Spinal cord (tissue), 9 donors: ENCODE measurements at regions not wholly inside any gene's neighbourhood (a gene's known extent, or its start where the extent isn't known, plus 50 kb on each side); places are given as distances from the start of the nearest gene placed in this dataset.

ENCODE experiments used
- DNase-seq, 6 donors: peaks; one replicate each; pipeline versions ENCODE4 v3.0.0 to v3.0.0-alpha.2; 2013 to 2015; ENCODE audit warnings: low spot score in 6 of 6, low read depth in 4 of 6
- H3K27ac ChIP-seq: one replicate; pipeline ENCODE4 v1.5.1; 2013; ENCODE audit warnings: low read depth, low read length, control low read depth
- H3K27me3 ChIP-seq: one replicate; pipeline ENCODE4 v1.6.1; 2013; ENCODE audit warnings: low read length; ENCODE audit not compliant: control insufficient read depth, insufficient read depth
- H3K36me3 ChIP-seq: one replicate; pipeline ENCODE4 v1.6.1; 2013; ENCODE audit warnings: low read length; ENCODE audit not compliant: control insufficient read depth, insufficient read depth
- H3K4me1 ChIP-seq: one replicate; pipeline ENCODE4 v1.6.1; 2013; ENCODE audit warnings: low read length; ENCODE audit not compliant: control insufficient read depth, insufficient read depth
- H3K4me3 ChIP-seq: one replicate; pipeline ENCODE4 v1.5.1; 2013; ENCODE audit warnings: low read depth, low read length, control low read depth
- H3K9me3 ChIP-seq: one replicate; pipeline ENCODE4 v1.6.1; 2013; ENCODE audit warnings: low read length; ENCODE audit not compliant: control insufficient read depth, insufficient read depth
- WGBS: methylation state at CpG from one replicate; pipeline ENCODE4 v1.1.5; 2013; ENCODE audit warnings: missing lambda C conversion rate; ENCODE audit not compliant: insufficient coverage; 5-methylcytosine and 5-hydroxymethylcytosine counted together
- donor health status: healthy.

GRCh38 chr15:61623746-61624145 is 394.6 kb upstream of the RORA start:
- no peaks in the 10 kb centered on the region for H3K9me3 ChIP-seq
- no peaks in the 10 kb centered on the region for H3K36me3 ChIP-seq
- DNase-seq = no peak
- no peak overlapping the region for H3K4me3 ChIP-seq
- H3K4me1 ChIP-seq = peaks cover 3% of the 10 kb centered on the region
- no peak overlapping the region for H3K27ac ChIP-seq
- no peaks in the 10 kb centered on the region for H3K27me3 ChIP-seq
- WGBS = 89% methylated on average over 9 of the region's 15 CpGs

- WGBS = no CpG with 5 or more reads among the region's 2 CpGs
- no peaks in the 10 kb centered on the region for H3K36me3 ChIP-seq
- DNase-seq = no peak
- H3K27me3 ChIP-seq = no peaks in the 10 kb centered on the region
- H3K9me3 ChIP-seq = peaks cover 3% of the 10 kb centered on the region
- no peak overlapping the region for H3K4me3 ChIP-seq
- H3K27ac ChIP-seq = no peak overlapping the region
- peaks cover 3% of the 10 kb centered on the region for H3K4me1 ChIP-seq
Measured at GRCh38 chr15:61621865-61622264, 392.8 kb upstream of the RORA start.

GRCh38 chr15:61621146-61621545 is 392.0 kb upstream of the RORA start:
- DNase-seq = peak in 2 of 6 donors; percentile 25 to 78
- Histone ChIP-seq H3K4me1 (peaks cover 3% of the 10 kb centered on the region), H3K27me3 (no peaks in the 10 kb centered on the region), H3K4me3 (no peak overlapping the region), H3K27ac (no peak overlapping the region), H3K36me3 (no peaks in the 10 kb centered on the region), H3K9me3 (peaks cover 3% of the 10 kb centered on the region)
- 6% methylated on average over 2 of the region's 2 CpGs for WGBS

- no peak overlapping the region for H3K4me3 ChIP-seq
- peaks cover 3% of the 10 kb centered on the region for H3K9me3 ChIP-seq
- peaks cover 3% of the 10 kb centered on the region for H3K4me1 ChIP-seq
- no CpG with 5 or more reads among the region's 2 CpGs for WGBS
- H3K27ac ChIP-seq = no peak overlapping the region
- DNase-seq = peak in 1 of 6 donors; percentile 72
- H3K36me3 ChIP-seq = no peaks in the 10 kb centered on the region
- no peaks in the 10 kb centered on the region for H3K27me3 ChIP-seq
Measured at GRCh38 chr15:61620151-61620550, 391.0 kb upstream of the RORA start.

- H3K27me3 ChIP-seq = no peaks in the 10 kb centered on the region
- DNase-seq = no peak
- peaks cover 5% of the 10 kb centered on the region for H3K9me3 ChIP-seq
- no peaks in the 10 kb centered on the region for H3K4me1 ChIP-seq
- no peaks in the 10 kb centered on the region for H3K36me3 ChIP-seq
- H3K4me3 ChIP-seq = no peak overlapping the region
- no peak overlapping the region for H3K27ac ChIP-seq
Measured at GRCh38 chr15:61613729-61614128, 384.6 kb upstream of the RORA start.

GRCh38 chr15:61613138-61613537 is 384.0 kb upstream of the RORA start:
- no peak overlapping the region for H3K4me3 ChIP-seq
- no peak overlapping the region for H3K27ac ChIP-seq
- no peaks in the 10 kb centered on the region for H3K36me3 ChIP-seq
- H3K9me3 ChIP-seq = peaks cover 5% of the 10 kb centered on the region
- no peaks in the 10 kb centered on the region for H3K27me3 ChIP-seq
- DNase-seq = no peak
- no peaks in the 10 kb centered on the region for H3K4me1 ChIP-seq

GRCh38 chr15:61612111-61612510 is 383.0 kb upstream of the RORA start:
- Histone ChIP-seq H3K9me3 (peaks cover 2% of the 10 kb centered on the region), H3K27ac (no peak overlapping the region), H3K4me3 (no peak overlapping the region), H3K4me1 (no peaks in the 10 kb centered on the region), H3K27me3 (no peaks in the 10 kb centered on the region), H3K36me3 (no peaks in the 10 kb centered on the region)
- DNase-seq = no peak

GRCh38 chr15:61605343-61605742 is 376.2 kb upstream of the RORA start:
- no peak overlapping the region for H3K27ac ChIP-seq
- no peaks in the 10 kb centered on the region for H3K27me3 ChIP-seq
- no peak for DNase-seq
- no peaks in the 10 kb centered on the region for H3K36me3 ChIP-seq
- H3K4me1 ChIP-seq = no peaks in the 10 kb centered on the region
- no peak overlapping the region for H3K4me3 ChIP-seq
- no peaks in the 10 kb centered on the region for H3K9me3 ChIP-seq
- WGBS = no CpG with 5 or more reads among the region's 6 CpGs

- H3K36me3 ChIP-seq = no peaks in the 10 kb centered on the region
- H3K4me3 ChIP-seq = no peak overlapping the region
- peak in 2 of 6 donors; percentile 62 to 66 for DNase-seq
Measured at GRCh38 chr15:61598655-61599054, 369.6 kb upstream of the RORA start.

GRCh38 chr15:61584410-61584809 is 355.3 kb upstream of the RORA start:
- peaks cover 6% of the 10 kb centered on the region for H3K9me3 ChIP-seq
- no peak for DNase-seq
- no peaks in the 10 kb centered on the region for H3K4me1 ChIP-seq
- H3K27ac ChIP-seq = no peak overlapping the region
- no peak overlapping the region for H3K4me3 ChIP-seq
- H3K36me3 ChIP-seq = no peaks in the 10 kb centered on the region
- H3K27me3 ChIP-seq = no peaks in the 10 kb centered on the region
- 100% methylated on average over 1 of the region's 5 CpGs for WGBS

More at GRCh38 chr15:61598655-61599054, 369.6 kb upstream of the RORA start:
- Histone ChIP-seq H3K27ac (no peak overlapping the region), H3K9me3 (no peaks in the 10 kb centered on the region), H3K27me3 (no peaks in the 10 kb centered on the region), H3K4me1 (peaks cover 3% of the 10 kb centered on the region)
- WGBS = 33% methylated on average over 11 of the region's 11 CpGs
